CD14-positive monocyte (primary cell): ENCODE measurements at regions not wholly inside any gene's neighbourhood (a gene's known extent, or its start where the extent isn't known, plus 50 kb on each side); places are given as distances from the start of the nearest gene placed in this dataset.
"Not testable (repeated sequence)": the region's sequence is repeated elsewhere in the genome, so short reads cannot be mapped to it uniquely, and the experiment has no call there.

ENCODE experiments used
- DNase-seq, 3 donors: peaks; one replicate each; pipeline ENCODE4 v3.0.0-alpha.2; 2011 to 2022
- H2AFZ ChIP-seq: 2 replicates; pipeline ENCODE4 v1.6.0; 2012; ENCODE audit warnings: mild to moderate bottlenecking, low read depth, low read length, inconsistent platforms; ENCODE audit not compliant: insufficient read depth, poor library complexity, severe bottlenecking
- H3K27ac ChIP-seq, 2 donors: 1 replicate in 1 of 2; 2 replicates in 1 of 2; pipeline ENCODE4 v1.5.1; 2012 to 2013; ENCODE audit warnings: low read length in 2 of 2, control low read depth in 1 of 2, inconsistent platforms in 1 of 2, low read depth in 1 of 2, mild to moderate bottlenecking in 1 of 2
- H3K27me3 ChIP-seq, 2 donors: one replicate each; pipeline versions ENCODE4 v1.6.0 to v1.6.1; 2011 to 2013; ENCODE audit warnings: low read length in 2 of 2; ENCODE audit not compliant: control insufficient read depth in 2 of 2, insufficient read depth in 2 of 2
- H3K36me3 ChIP-seq, 2 donors: replicated peaks in 1 of 2; 1 replicate in 1 of 2; 2 replicates in 1 of 2; pipeline versions ENCODE4 v1.5.1 to v1.6.1; 2012 to 2013; ENCODE audit warnings: low read length in 2 of 2, control low read depth in 1 of 2, inconsistent platforms in 1 of 2, mild to moderate bottlenecking in 1 of 2; ENCODE audit not compliant: insufficient read depth in 2 of 2, control insufficient read depth in 1 of 2
- H3K4me1 ChIP-seq, 2 donors: 1 replicate in 1 of 2; 2 replicates in 1 of 2; pipeline versions ENCODE4 v1.5.1 to v1.6.1; 2012 to 2013; ENCODE audit warnings: low read length in 2 of 2, control low read depth in 1 of 2, inconsistent platforms in 1 of 2, mild to moderate bottlenecking in 1 of 2, moderate library complexity in 1 of 2; ENCODE audit not compliant: insufficient read depth in 2 of 2, control insufficient read depth in 1 of 2
- H3K4me2 ChIP-seq: replicated peaks from 2 replicates; pipeline ENCODE3; 2012; ENCODE audit warnings: low read length, moderate library complexity, mild to moderate bottlenecking; ENCODE audit not compliant: poor library complexity, severe bottlenecking; ENCODE audit errors: extremely low read depth
- H3K4me3 ChIP-seq, 3 experiments: fragments of 200-600 bp in 1 of 3; sonication (generic) in 1 of 3; replicated peaks in 1 of 3; 1 replicate in 2 of 3; 2 replicates in 1 of 3; pipeline ENCODE4 v1.5.1; 2011 to 2013; ENCODE audit warnings: low read length in 3 of 3, mild to moderate bottlenecking in 3 of 3, control low read depth in 2 of 3, low read depth in 2 of 3, inconsistent platforms in 1 of 3, moderate library complexity in 1 of 3
- H3K79me2 ChIP-seq: 2 replicates; pipeline ENCODE4 v1.6.0; 2012; ENCODE audit warnings: mild to moderate bottlenecking, control low read depth, inconsistent platforms, low read length, moderate library complexity; ENCODE audit not compliant: insufficient read depth
- H3K9ac ChIP-seq: 2 replicates; pipeline ENCODE4 v1.6.0; 2017; ENCODE audit warnings: low read length, mild to moderate bottlenecking; ENCODE audit not compliant: insufficient read depth, poor library complexity, severe bottlenecking
- H3K9me3 ChIP-seq, 2 donors: replicated peaks in 1 of 2; 1 replicate in 1 of 2; 2 replicates in 1 of 2; pipeline versions ENCODE4 v1.5.1 to v1.6.1; 2012 to 2013; ENCODE audit warnings: low read length in 2 of 2, control low read depth in 1 of 2; ENCODE audit not compliant: control insufficient read depth in 1 of 2, insufficient read depth in 1 of 2
- H4K20me1 ChIP-seq: 2 replicates; pipeline ENCODE4 v1.6.0; 2012; ENCODE audit warnings: mild to moderate bottlenecking, low read length, control low read depth, moderate library complexity; ENCODE audit not compliant: insufficient read depth
- H3K27ac Mint-ChIP-seq, 7 donors: one replicate each; pipeline ENCODE4 v1.8.0; 2020; ENCODE audit warnings: mild to moderate bottlenecking in 7 of 7, mixed read lengths in 7 of 7, moderate library complexity in 6 of 7, inconsistent platforms in 2 of 7
- H3K27me3 Mint-ChIP-seq, 3 donors: one replicate each; pipeline ENCODE4 v1.8.0; 2021 to 2022; ENCODE audit warnings: low read depth in 3 of 3, mild to moderate bottlenecking in 3 of 3, mixed read lengths in 3 of 3, moderate library complexity in 3 of 3, inconsistent platforms in 1 of 3
- H3K36me3 Mint-ChIP-seq, 2 donors: one replicate each; pipeline ENCODE4 v1.8.0; 2020; ENCODE audit warnings: mixed read lengths in 2 of 2, inconsistent platforms in 1 of 2, mild to moderate bottlenecking in 1 of 2
- H3K4me1 Mint-ChIP-seq: one replicate; pipeline ENCODE4 v1.8.0; 2020; ENCODE audit warnings: mild to moderate bottlenecking, mixed read lengths
- H3K4me3 Mint-ChIP-seq, 2 donors: one replicate each; pipeline ENCODE4 v1.8.0; 2020; ENCODE audit warnings: mild to moderate bottlenecking in 2 of 2, mixed read lengths in 2 of 2, moderate library complexity in 1 of 2
- H3K9me3 Mint-ChIP-seq, 7 donors: one replicate each; pipeline ENCODE4 v1.8.0; 2020 to 2022; ENCODE audit warnings: mixed read lengths in 7 of 7, mild to moderate bottlenecking in 6 of 7, moderate library complexity in 6 of 7, inconsistent platforms in 2 of 7
- CTCF ChIP-seq: fragments of 200-600 bp; IDR thresholded peaks from one replicate; pipeline ENCODE4 v1.8.0; 2022; ENCODE audit warnings: antibody characterized with exemption, mild to moderate bottlenecking
- WGBS: methylation state at CpG from one replicate; pipeline ENCODE4 v1.1.5; 2013; ENCODE audit warnings: missing lambda C conversion rate; ENCODE audit not compliant: insufficient coverage; 5-methylcytosine and 5-hydroxymethylcytosine counted together
- intact Hi-C, 2 donors: fragments of 100-400 bp; cut with micrococcal nuclease; formaldehyde crosslinking; loops; one replicate each; pipeline versions ENCODE4 v1.15.0 to v1.15.1; 2023

DNA sequence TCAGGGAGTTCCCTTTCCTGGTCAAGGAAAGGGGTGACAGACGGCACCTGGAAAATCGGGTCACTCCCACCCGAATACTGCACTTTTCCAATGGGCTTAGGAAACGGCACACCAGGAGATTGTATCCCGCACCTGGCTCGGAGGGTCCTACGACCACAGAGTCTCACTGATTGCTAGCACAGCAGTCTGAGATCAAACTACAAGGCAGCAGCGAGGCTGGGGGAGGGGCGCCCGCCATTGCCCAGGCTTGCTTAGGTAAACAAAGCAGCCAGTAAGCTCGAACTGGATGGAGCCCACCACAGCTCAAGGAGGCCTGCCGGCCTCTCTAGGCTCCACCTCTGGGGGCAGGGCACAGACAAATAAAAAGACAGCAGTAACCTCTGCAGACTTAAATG is 389.7 kb downstream of the SRGAP2C start:
- WGBS: 100% methylated on average over 4 of the region's 12 CpGs
- not testable (repeated sequence) for H3K4me2 ChIP-seq

DNA sequence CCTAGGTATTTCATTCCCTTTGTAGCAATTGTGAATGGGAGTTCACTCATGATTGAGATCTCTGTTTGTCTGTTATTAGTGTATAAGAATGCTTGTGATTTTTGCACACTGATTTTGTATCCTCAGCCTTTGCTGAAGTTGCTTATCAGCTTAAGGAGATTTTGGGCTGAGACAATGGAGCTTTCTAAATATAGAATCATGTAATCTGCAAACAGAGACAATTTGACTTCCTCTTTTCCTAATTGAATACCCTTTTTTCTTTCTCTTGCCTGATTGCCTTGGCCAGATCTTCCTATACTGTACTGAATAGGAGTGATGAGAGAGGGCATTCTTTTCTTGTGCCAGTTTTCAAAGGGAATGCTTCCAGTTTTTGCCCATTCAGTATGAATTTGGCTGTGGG is 398.1 kb downstream of the SRGAP2C start:
- H3K4me1 ChIP-seq, DNase-seq, H2AFZ ChIP-seq, H3K36me3 ChIP-seq, H3K79me2 ChIP-seq, H3K27me3 ChIP-seq, H3K4me2 ChIP-seq, H3K36me3 Mint-ChIP-seq, H3K27me3 Mint-ChIP-seq, H4K20me1 ChIP-seq, H3K27ac Mint-ChIP-seq, H3K9me3 ChIP-seq, H3K9ac ChIP-seq, H3K27ac ChIP-seq, H3K4me1 Mint-ChIP-seq, H3K4me3 Mint-ChIP-seq, intact Hi-C loops, H3K4me3 ChIP-seq: not testable (repeated sequence)
- H3K9me3 Mint-ChIP-seq: peaks cover 5 to 29% (median 16%) of the 10 kb centered on the region in 7 donors

More for the DNA sequence above, 389.7 kb downstream of the SRGAP2C start:
- H3K27me3 Mint-ChIP-seq, H3K36me3 ChIP-seq, H3K27ac Mint-ChIP-seq, DNase-seq, H3K79me2 ChIP-seq, H3K4me3 Mint-ChIP-seq, intact Hi-C loops, H3K9ac ChIP-seq, H3K27ac ChIP-seq, H3K4me1 ChIP-seq, H4K20me1 ChIP-seq, H3K4me3 ChIP-seq, H3K4me1 Mint-ChIP-seq, H3K27me3 ChIP-seq, H3K9me3 ChIP-seq, H2AFZ ChIP-seq: not testable (repeated sequence)
- peaks cover 8 to 14% of the 10 kb centered on the region in 2 donors for H3K36me3 Mint-ChIP-seq
- peaks cover 10 to 31% (median 19%) of the 10 kb centered on the region in 7 donors for H3K9me3 Mint-ChIP-seq

DNA sequence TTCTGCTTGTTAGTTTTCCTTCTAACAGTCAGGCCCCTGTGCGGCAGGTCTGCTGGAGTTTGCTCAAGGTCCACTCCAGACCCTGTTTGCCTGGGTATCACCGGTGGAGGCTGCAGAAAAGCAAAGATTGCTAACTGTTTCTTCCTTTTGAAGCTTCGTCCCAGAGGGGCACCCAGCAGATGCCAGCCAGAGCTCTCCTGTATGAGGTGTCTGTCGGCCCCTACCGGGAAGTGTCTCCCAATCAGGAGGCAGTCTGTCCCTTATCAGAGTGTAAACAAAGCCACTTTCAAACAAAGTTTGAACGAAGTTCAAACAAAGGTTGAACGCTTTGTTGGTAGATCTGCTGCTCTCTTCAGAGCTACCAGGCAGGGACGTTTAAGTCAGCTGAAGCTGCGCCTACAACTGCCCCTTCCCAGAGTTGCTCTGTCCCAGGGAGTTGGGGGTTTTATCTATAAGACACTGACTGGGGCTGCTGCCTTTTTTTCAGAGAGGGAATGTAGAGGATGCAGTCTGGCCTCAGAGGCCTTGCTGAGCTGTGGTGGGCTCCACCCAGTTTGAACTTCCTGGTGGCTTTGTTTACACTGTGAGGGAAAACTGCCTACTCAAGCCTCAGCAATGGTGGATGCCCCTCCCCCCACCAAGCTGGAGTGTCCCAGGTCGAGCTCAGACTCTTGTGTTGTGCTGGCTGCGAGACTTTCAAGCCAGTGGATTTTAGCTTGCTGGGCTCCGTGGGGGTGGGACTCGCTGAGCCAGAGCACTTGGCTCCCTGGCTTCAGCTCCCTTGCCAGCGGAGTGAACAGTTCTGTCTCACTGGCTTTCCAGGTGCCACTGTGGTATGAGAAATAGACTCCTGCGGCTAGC is 401.8 kb downstream of the SRGAP2C start:
- no peak overlapping the region for H3K4me3 ChIP-seq
- H3K9ac ChIP-seq: no peak overlapping the region
- Mint-ChIP-seq H3K36me3 (peaks cover 0 to 2% of the 10 kb centered on the region in 2 donors), H3K4me1 (peaks cover 7% of the 10 kb centered on the region), H3K27me3 (no peaks in the 10 kb centered on the region), H3K4me3 (no peak overlapping the region), H3K9me3 (peaks cover 3 to 23% (median 13%) of the 10 kb centered on the region in 7 donors), H3K27ac (peak overlapping the region in 1 of 7 donors; percentile 5)
- H4K20me1 ChIP-seq: no peaks in the 10 kb centered on the region
- DNase-seq: no peak
- H3K4me1 ChIP-seq: no peaks in the 10 kb centered on the region
- no peaks in the 10 kb centered on the region for H3K36me3 ChIP-seq
- H2AFZ ChIP-seq: no peak overlapping the region
- 92% methylated on average over 15 of the region's 15 CpGs for WGBS
- no peaks in the 10 kb centered on the region for H3K79me2 ChIP-seq
- H3K27me3 ChIP-seq: no peaks in the 10 kb centered on the region
- H3K4me2 ChIP-seq: no peak overlapping the region
- peaks cover 0 to 6% of the 10 kb centered on the region in 2 donors for H3K9me3 ChIP-seq
- no peak for TF ChIP-seq CTCF
- intact Hi-C loops: no loop called here
- no peak overlapping the region for H3K27ac ChIP-seq
